HG02943 (cell line): ENCODE measurements at regions not wholly inside any gene's neighbourhood (a gene's known extent, or its start where the extent isn't known, plus 50 kb on each side); places are given as distances from the start of the nearest gene placed in this dataset.
A peak's percentile ranks its signal among the peaks of the same experiment; 100 is the strongest.

Experiments
- ATAC-seq: cut with Tn5 transposase; IDR thresholded peaks from one replicate; pipeline ENCODE4 v1.9.1; 2021; ENCODE audit warnings: mild to moderate bottlenecking, low read depth, moderate library complexity; ENCODE audit not compliant: unreplicated experiment

GRCh38 chr12:90281154-90281868 is 572.7 kb upstream of the ATP2B1 start:
- ATAC-seq: no peak

GRCh38 chr12:90280564-90281058 is 572.0 kb upstream of the ATP2B1 start:
- no peak for ATAC-seq

DNA sequence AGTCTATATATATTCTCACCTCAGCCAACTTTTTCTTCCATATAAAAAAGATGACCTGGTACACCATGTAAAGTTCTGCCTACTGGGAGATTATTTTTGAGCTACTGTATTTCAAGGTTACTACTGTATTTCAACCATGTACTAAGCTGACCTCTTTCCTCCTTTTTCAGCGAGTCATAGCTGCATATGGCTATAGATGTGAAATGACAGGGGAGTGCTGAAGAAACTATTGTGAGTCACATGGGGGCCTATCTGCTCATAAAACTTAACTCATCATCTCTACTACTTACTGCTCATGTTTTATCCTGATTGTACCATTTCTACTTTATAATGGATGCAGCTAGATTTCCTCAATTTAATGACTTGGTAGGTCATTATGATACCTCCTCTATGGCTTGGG is 571.4 kb upstream of the ATP2B1 start:
- ATAC-seq: no peak

- ATAC-seq: no peak
Observed at GRCh38 chr12:90275088-90275487, 566.5 kb upstream of the ATP2B1 start.

- ATAC-seq: no peak
Observed at GRCh38 chr12:90274407-90274806, 565.8 kb upstream of the ATP2B1 start.

- no peak for ATAC-seq
Observed at GRCh38 chr12:90268574-90268973, 559.9 kb upstream of the ATP2B1 start.

GRCh38 chr12:90262251-90262650 is 553.6 kb upstream of the ATP2B1 start:
- ATAC-seq: no peak

DNA sequence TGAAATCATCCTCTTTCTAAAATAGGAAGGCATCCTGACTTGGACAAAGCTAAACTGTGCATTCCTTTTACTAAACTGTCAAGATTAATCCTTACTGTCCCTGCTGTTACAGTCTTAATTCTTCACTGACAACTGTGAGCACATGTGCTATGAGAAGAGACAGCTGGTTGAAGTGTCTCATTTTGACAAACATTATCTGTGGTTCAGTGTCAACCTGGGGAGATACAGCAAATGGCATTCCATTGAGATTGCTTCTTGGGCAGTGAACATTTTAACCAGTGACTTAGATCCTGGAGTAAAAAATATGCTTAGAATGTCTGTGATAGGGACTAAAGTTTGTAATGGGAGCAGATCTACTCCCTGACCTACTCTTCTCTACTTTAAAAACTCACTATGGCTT is 552.6 kb upstream of the ATP2B1 start:
- no peak for ATAC-seq

DNA sequence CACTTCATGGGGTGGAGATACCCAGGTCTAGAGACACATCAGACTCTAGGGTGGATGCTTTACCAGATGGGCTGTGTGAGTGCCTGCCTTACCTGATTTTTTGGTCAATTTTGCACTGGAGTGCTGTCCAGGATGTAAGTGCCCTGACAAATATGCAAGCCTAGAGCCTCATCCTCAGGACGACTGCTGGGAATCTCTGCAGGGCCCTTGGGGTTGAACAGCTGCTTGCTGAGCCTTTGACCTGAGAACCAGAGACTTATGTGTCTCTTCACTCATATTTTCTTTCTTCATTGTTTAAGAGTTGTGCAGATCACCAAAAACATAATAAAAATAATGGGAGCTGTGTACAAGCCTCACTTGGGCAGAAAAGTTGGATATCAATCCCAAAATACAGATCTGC is 551.5 kb upstream of the ATP2B1 start:
- ATAC-seq: no peak

GRCh38 chr12:90257927-90258624 is 549.4 kb upstream of the ATP2B1 start:
- ATAC-seq: no peak

GRCh38 chr12:90254796-90255195 is 546.2 kb upstream of the ATP2B1 start:
- no peak for ATAC-seq

- ATAC-seq: peak; percentile 100
Observed at GRCh38 chr12:90253674-90254181, 545.1 kb upstream of the ATP2B1 start.

- ATAC-seq: peak; percentile 35
Observed at GRCh38 chr12:90253136-90253535, 544.5 kb upstream of the ATP2B1 start.

GRCh38 chr12:90250766-90251165 is 542.1 kb upstream of the ATP2B1 start:
- ATAC-seq: no peak

DNA sequence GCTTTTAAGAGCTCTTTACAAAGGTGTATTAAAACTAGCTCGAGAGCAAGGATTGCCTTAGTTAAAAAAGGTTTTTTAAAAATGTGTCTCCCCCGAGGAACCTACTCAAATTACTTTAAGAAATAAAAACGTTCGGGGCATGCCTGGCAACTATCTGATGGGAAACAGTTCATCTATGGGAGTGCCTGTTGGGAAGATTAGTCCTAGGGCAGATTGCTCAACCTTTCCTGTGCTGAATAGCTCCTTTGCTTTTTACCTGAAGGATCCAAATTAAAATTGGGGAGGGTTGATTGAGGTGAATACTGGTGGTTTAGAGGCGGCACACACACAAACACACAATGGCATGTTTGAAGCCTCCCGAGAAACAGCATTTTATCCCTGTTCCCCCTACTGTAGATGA is 541.4 kb upstream of the ATP2B1 start:
- no peak for ATAC-seq

GRCh38 chr12:90246688-90247087 is 538.0 kb upstream of the ATP2B1 start:
- no peak for ATAC-seq

DNA sequence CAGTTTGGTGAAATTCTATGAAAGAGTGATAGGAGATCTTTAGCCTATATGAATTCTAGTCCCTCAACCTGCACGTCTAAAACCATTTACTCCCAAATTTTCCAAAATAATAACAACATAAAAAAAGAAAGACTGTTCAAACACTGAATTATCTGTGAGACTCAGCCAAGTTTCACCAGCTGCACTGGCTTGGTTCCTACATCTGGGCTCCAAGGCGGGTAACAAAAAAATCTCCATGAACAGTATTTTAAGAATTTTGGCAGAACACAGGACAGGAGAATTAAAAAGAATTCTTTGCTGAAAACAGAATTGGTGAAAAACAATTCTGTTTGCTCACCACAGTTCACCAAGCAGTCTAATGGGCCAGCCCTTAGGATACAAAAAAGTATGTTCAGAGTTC is 536.8 kb upstream of the ATP2B1 start:
- no peak for ATAC-seq

DNA sequence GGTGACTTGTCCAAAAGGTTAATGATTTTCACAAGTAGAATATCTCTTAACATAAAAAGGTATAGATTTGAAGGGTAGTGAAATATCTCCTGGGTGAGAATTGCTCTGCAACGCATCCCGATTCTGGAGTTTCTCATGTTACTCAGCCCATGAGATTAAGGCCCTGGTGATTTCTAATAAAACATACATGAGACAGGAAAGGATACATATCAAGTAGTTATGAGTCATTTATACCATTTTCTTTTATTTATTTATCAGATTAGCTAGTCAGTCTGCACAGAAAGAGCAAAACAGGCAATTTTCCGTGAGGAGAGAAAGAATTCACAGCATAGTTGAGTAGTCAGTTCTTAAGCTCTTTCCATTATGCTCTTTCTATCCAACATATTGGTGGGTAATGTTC is 535.6 kb upstream of the ATP2B1 start:
- no peak for ATAC-seq

DNA sequence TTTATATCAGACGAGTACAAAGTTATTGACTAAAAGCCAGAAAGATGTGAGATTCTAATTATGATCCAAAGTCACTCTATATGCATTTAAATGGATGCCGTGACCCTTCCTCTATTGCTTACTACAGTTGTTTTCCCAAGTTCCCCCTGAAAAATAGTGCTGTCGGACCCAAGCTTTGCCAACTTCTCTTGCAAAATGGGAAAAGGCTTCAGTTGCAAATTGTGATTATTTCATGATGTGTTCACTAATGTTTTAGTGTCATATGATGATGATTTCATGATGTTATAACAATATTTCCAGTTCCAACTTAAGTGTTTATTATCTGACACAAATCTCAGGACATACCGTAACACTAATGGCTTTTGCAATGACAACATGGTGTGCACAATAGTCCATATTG is 534.6 kb upstream of the ATP2B1 start:
- ATAC-seq: no peak

- ATAC-seq: no peak
Observed at GRCh38 chr12:90239732-90240260, 531.2 kb upstream of the ATP2B1 start.

GRCh38 chr12:90238663-90239271 is 530.1 kb upstream of the ATP2B1 start:
- ATAC-seq: no peak
